ENCODE measurements at regions not wholly inside any gene's neighbourhood (a gene's known extent, or its start where the extent isn't known, plus 50 kb on each side); places are given as distances from the start of the nearest gene placed in this dataset.
"Not testable (repeated sequence)": the region's sequence is repeated elsewhere in the genome, so short reads cannot be mapped to it uniquely, and the experiment has no call there.

GRCh38 chr10:43992816-43993215 is 344.1 kb upstream of the ZNF32 start:
- not testable (repeated sequence) for DNase-seq

GRCh38 chr10:43986374-43986773 is 337.7 kb upstream of the ZNF32 start:
- no peak for DNase-seq

- no peak for DNase-seq
Measured at GRCh38 chr10:43985941-43986340, 337.3 kb upstream of the ZNF32 start.

- peak; percentile 81 for DNase-seq
Measured at GRCh38 chr10:43983856-43984271, 335.2 kb upstream of the ZNF32 start.

- DNase-seq, result no peak
Measured at GRCh38 chr10:43983405-43983804, 334.7 kb upstream of the ZNF32 start.

- no peak for DNase-seq
Measured at GRCh38 chr10:43982250-43982649, 333.6 kb upstream of the ZNF32 start.

- no peak for DNase-seq
Measured at GRCh38 chr10:43981696-43982095, 333.0 kb upstream of the ZNF32 start.

- DNase-seq, result peak; percentile 14
Measured at GRCh38 chr10:43981232-43981631, 332.6 kb upstream of the ZNF32 start.

GRCh38 chr10:43980715-43981114 is 332.0 kb upstream of the ZNF32 start:
- no peak for DNase-seq

- peak; percentile 54 for DNase-seq
Measured at GRCh38 chr10:43980313-43980712, 331.6 kb upstream of the ZNF32 start.

GRCh38 chr10:43979551-43979950 is 330.9 kb upstream of the ZNF32 start:
- no peak for DNase-seq

- no peak for DNase-seq
Measured at GRCh38 chr10:43978936-43979335, 330.3 kb upstream of the ZNF32 start.

GRCh38 chr10:43978091-43978490 is 329.4 kb upstream of the ZNF32 start:
- no peak for DNase-seq

- no peak for DNase-seq
Measured at GRCh38 chr10:43976292-43976691, 327.6 kb upstream of the ZNF32 start.

GRCh38 chr10:43973801-43974200 is 325.1 kb upstream of the ZNF32 start:
- DNase-seq, result no peak

- DNase-seq, result no peak
Measured at GRCh38 chr10:43972976-43973647, 324.4 kb upstream of the ZNF32 start.

GRCh38 chr10:43971981-43972380 is 323.3 kb upstream of the ZNF32 start:
- DNase-seq, result no peak

GRCh38 chr10:43971306-43971705 is 322.6 kb upstream of the ZNF32 start:
- DNase-seq, result no peak

- no peak for DNase-seq
Measured at GRCh38 chr10:43970717-43971116, 322.0 kb upstream of the ZNF32 start.

- no peak for DNase-seq
Measured at GRCh38 chr10:43970018-43970698, 321.5 kb upstream of the ZNF32 start.

GRCh38 chr10:43969506-43969905 is 320.8 kb upstream of the ZNF32 start:
- no peak for DNase-seq

- no peak for DNase-seq
Measured at GRCh38 chr10:43968961-43969360, 320.3 kb upstream of the ZNF32 start.

- no peak for DNase-seq
Measured at GRCh38 chr10:43968076-43968475, 319.4 kb upstream of the ZNF32 start.

GRCh38 chr10:43966571-43966965 is 317.9 kb upstream of the ZNF32 start:
- DNase-seq, result no peak
